HCT116 (cell line): ENCODE measurements at regions not wholly inside any gene's neighbourhood (a gene's known extent, or its start where the extent isn't known, plus 50 kb on each side); places are given as distances from the start of the nearest gene placed in this dataset.

ENCODE experiments used
- ATAC-seq: fragments of 200-7000 bp; cut with Tn5 transposase; 2 replicates; pipeline ENCODE4 v1.9.1; 2020; ENCODE audit warnings: mild to moderate bottlenecking, moderate library complexity
- BruUV-seq: library from RNA; stranded (reverse); fragments of 400-500 nt; replicated peaks from 2 replicates; lab custom pipeline; 2021; lab: Mats Ljungman, UMichigan
- CTCF ChIA-PET: fragments of 300-600 bp; sonication (Branson Sonifier 250); formaldehyde crosslinking; loops from one replicate; lab custom pipeline; 2021; ENCODE audit warnings: antibody characterized with exemption; lab: Charles Lee
- POLR2A ChIA-PET: fragments of 300-600, 350-600 bp; sonication (Branson Sonifier 250); formaldehyde crosslinking; loops from one replicate; lab custom pipeline; 2021; ENCODE audit warnings: antibody characterized with exemption; lab: Charles Lee
- RAD21 ChIA-PET, 2 experiments: fragments of 300-600 bp; sonication (Branson Sonifier 250); formaldehyde crosslinking; loops; one replicate each; lab custom pipeline; 2023; ENCODE audit warnings: low total read pairs in 2 of 2; ENCODE audit not compliant: uncharacterized antibody in 2 of 2, unreplicated experiment in 2 of 2, low non-redundant PET in 1 of 2; lab: Charles Lee
- DNase-seq: peaks from one replicate; pipeline ENCODE4 v3.0.0-alpha.2; 2010; ENCODE audit warnings: low read depth, low spot score
- H2AFZ ChIP-seq: fragments of 200-600 bp; shearing (Covaris generic), sonication (generic); 2 replicates; pipeline ENCODE4 v1.6.1; 2017; ENCODE audit warnings: low read depth, mixed run types, mixed read lengths, antibody characterized with exemption, low read length; ENCODE audit not compliant: poor library complexity, severe bottlenecking
- H3K27ac ChIP-seq: 2 replicates; pipeline ENCODE4 v1.5.1; 2012; ENCODE audit warnings: low read depth, low read length
- H3K27me3 ChIP-seq: fragments of 200-600 bp; sonication (generic); 2 replicates; pipeline ENCODE4 v1.6.1; 2016; ENCODE audit warnings: mixed run types, low read length, mixed read lengths; ENCODE audit not compliant: insufficient read depth
- H3K36me3 ChIP-seq, 2 experiments: fragments of 200-500 bp in 1 of 2; fragments of 200-600 bp in 1 of 2; sonication (Bioruptor generic) in 1 of 2; sonication (generic) in 1 of 2; 2 replicates each; pipeline versions ENCODE4 v1.5.1 to v1.6.1; 2014 to 2016; ENCODE audit warnings: low read length in 2 of 2, inconsistent platforms in 1 of 2, mixed read lengths in 1 of 2, mixed run types in 1 of 2; ENCODE audit not compliant: insufficient read depth in 2 of 2, control insufficient read depth in 1 of 2
- H3K4me1 ChIP-seq, 2 experiments: fragments of 200-600 bp in 1 of 2; sonication (generic) in 1 of 2; 2 replicates each; pipeline versions ENCODE4 v1.5.1 to v1.6.1; 2012 to 2017; ENCODE audit warnings: low read length in 2 of 2, inconsistent platforms in 1 of 2, mild to moderate bottlenecking in 1 of 2, mixed read lengths in 1 of 2, mixed run types in 1 of 2, moderate library complexity in 1 of 2; ENCODE audit not compliant: insufficient read depth in 2 of 2, control insufficient read depth in 1 of 2
- H3K4me2 ChIP-seq: fragments of 200-600 bp; sonication (generic); 2 replicates; pipeline ENCODE4 v1.6.1; 2017; ENCODE audit warnings: mixed run types, low read length, mixed read lengths
- H3K4me3 ChIP-seq, 2 experiments: fragments of 200-600 bp in 1 of 2; sonication (generic) in 1 of 2; replicated peaks in 1 of 2; 2 replicates each; pipeline ENCODE4 v1.5.1; 2011 to 2016; ENCODE audit warnings: low read length in 2 of 2, control low read depth in 1 of 2, low read depth in 1 of 2, mild to moderate bottlenecking in 1 of 2, mixed read lengths in 1 of 2, mixed run types in 1 of 2
- H3K79me2 ChIP-seq: fragments of 200-600 bp; sonication (generic); 2 replicates; pipeline ENCODE4 v1.6.1; 2017; ENCODE audit warnings: mild to moderate bottlenecking, mixed run types, low read length, moderate library complexity, mixed read lengths; ENCODE audit not compliant: insufficient read depth
- H3K9ac ChIP-seq: fragments of 200-600 bp; sonication (generic); 2 replicates; pipeline ENCODE4 v1.6.1; 2016; ENCODE audit warnings: low read length, mixed read lengths
- H3K9me2 ChIP-seq: fragments of 200-600 bp; sonication (generic), shearing (Covaris generic); 2 replicates; pipeline ENCODE4 v1.6.1; 2017; ENCODE audit warnings: mixed run types, mild to moderate bottlenecking, moderate library complexity; ENCODE audit not compliant: insufficient read depth
- H3K9me3 ChIP-seq, 2 experiments: fragments of 200-500 bp in 1 of 2; fragments of 200-600 bp in 1 of 2; sonication (Bioruptor generic) in 1 of 2; sonication (generic) in 1 of 2; 2 replicates each; pipeline ENCODE4 v1.6.1; 2014 to 2017; ENCODE audit warnings: low read length in 2 of 2, mixed read lengths in 2 of 2, inconsistent platforms in 1 of 2, low read depth in 1 of 2, mild to moderate bottlenecking in 1 of 2, mixed run types in 1 of 2, moderate library complexity in 1 of 2; ENCODE audit not compliant: control insufficient read depth in 1 of 2, insufficient read depth in 1 of 2
- H4K20me1 ChIP-seq: fragments of 200-600 bp; sonication (generic), shearing (Covaris generic); 2 replicates; pipeline ENCODE4 v1.6.1; 2017; ENCODE audit warnings: mixed run types, mild to moderate bottlenecking, moderate library complexity; ENCODE audit not compliant: insufficient read depth
- CBX3 ChIP-seq: IDR thresholded peaks from 2 replicates; pipeline ENCODE4 v1.6.1; 2012; ENCODE audit warnings: low read depth
- CEBPB ChIP-seq: IDR thresholded peaks from 2 replicates; pipeline ENCODE4 v1.6.1; 2012; ENCODE audit warnings: low read depth
- EGR1 ChIP-seq: IDR thresholded peaks from 2 replicates; pipeline ENCODE4 v1.6.1; 2012; ENCODE audit warnings: low read depth
- RAD21 ChIP-seq: IDR thresholded peaks from 2 replicates; pipeline ENCODE4 v1.6.1; 2012; ENCODE audit warnings: low read depth, mild to moderate bottlenecking
- SP1 ChIP-seq: IDR thresholded peaks from 2 replicates; pipeline ENCODE4 v1.6.1; 2012; ENCODE audit warnings: low read depth
- SRF ChIP-seq: IDR thresholded peaks from 2 replicates; pipeline ENCODE4 v1.6.1; 2012; ENCODE audit warnings: low read depth
- YY1 ChIP-seq: IDR thresholded peaks from 2 replicates; pipeline ENCODE4 v1.6.1; 2011; ENCODE audit warnings: low read length, low read depth, moderate library complexity, mild to moderate bottlenecking; ENCODE audit not compliant: insufficient replicate concordance; ENCODE audit errors: extremely low read depth
- ZNF274 ChIP-seq: fragments of 200-500 bp; sonication (Bioruptor generic); IDR thresholded peaks from 2 replicates; pipeline ENCODE4 v1.6.1; 2014; ENCODE audit warnings: mild to moderate bottlenecking, low read depth, low read length, inconsistent platforms
- intact Hi-C: fragments of 100-400 bp; cut with micrococcal nuclease; formaldehyde crosslinking; loops from 2 replicates; pipeline ENCODE4 v1.10.0; 2022
- TF ChIP-seq, protein P1 (sequence below): IDR thresholded peaks from 2 replicates; pipeline ENCODE4 v1.6.1; 2012
- TF ChIP-seq, protein P2 (sequence below): IDR thresholded peaks from 2 replicates; pipeline ENCODE4 v1.6.1; 2012; ENCODE audit warnings: low read depth
- TF ChIP-seq, protein P3 (sequence below): IDR thresholded peaks from 2 replicates; pipeline ENCODE4 v1.6.1; 2011; ENCODE audit warnings: mild to moderate bottlenecking, low read length, moderate library complexity; ENCODE audit not compliant: insufficient replicate concordance; ENCODE audit errors: extremely low read depth

DNA sequence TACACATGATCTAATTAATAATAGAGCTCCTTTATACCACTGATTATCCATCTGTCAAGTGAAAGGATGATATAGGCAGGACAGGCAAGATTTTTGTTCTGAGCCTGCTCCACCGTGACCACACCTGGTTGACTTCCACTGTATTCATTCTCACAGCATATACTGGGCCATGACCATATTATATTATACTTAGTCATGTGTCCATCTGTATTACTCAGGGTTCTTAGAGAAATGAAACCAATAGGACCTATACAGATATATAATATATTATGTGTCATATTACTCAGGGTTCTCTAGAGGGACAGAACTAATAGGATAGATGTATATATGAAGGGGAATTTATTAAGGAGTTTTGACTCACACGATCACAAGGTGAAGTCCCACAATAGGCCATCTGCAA, 675.1 kb downstream of the GRXCR1 start:
- no peaks in the 10 kb centered on the region; the same call in 1 of the 2 replicates for H4K20me1 ChIP-seq
- POLR2A ChIA-PET = no interaction called here
- H3K9me3 ChIP-seq = peaks cover 2 to 6% of the 10 kb centered on the region in 2 experiments; a peak in 2 of 4 replicates
- intact Hi-C loops = no loop called here
- no peak overlapping the region for H3K9ac ChIP-seq
- no peaks in the 10 kb centered on the region for H3K27me3 ChIP-seq
- CTCF ChIA-PET = no interaction called here
- H3K9me2 ChIP-seq = no peaks in the 10 kb centered on the region
- no peak overlapping the region for H2AFZ ChIP-seq
- H3K27ac ChIP-seq = no peak overlapping the region
- H3K4me1 ChIP-seq = no peaks in the 10 kb centered on the region
- RAD21 ChIA-PET = no interaction called here
- no peak overlapping the region for H3K4me3 ChIP-seq
- ATAC-seq (no peak), DNase-seq (no peak)
- TF ChIP-seq, protein P1, sequence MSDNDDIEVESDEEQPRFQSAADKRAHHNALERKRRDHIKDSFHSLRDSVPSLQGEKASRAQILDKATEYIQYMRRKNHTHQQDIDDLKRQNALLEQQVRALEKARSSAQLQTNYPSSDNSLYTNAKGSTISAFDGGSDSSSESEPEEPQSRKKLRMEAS = no peak
- no peak for TF ChIP-seq YY1
- no peak for TF ChIP-seq EGR1
- TF ChIP-seq, protein P2, sequence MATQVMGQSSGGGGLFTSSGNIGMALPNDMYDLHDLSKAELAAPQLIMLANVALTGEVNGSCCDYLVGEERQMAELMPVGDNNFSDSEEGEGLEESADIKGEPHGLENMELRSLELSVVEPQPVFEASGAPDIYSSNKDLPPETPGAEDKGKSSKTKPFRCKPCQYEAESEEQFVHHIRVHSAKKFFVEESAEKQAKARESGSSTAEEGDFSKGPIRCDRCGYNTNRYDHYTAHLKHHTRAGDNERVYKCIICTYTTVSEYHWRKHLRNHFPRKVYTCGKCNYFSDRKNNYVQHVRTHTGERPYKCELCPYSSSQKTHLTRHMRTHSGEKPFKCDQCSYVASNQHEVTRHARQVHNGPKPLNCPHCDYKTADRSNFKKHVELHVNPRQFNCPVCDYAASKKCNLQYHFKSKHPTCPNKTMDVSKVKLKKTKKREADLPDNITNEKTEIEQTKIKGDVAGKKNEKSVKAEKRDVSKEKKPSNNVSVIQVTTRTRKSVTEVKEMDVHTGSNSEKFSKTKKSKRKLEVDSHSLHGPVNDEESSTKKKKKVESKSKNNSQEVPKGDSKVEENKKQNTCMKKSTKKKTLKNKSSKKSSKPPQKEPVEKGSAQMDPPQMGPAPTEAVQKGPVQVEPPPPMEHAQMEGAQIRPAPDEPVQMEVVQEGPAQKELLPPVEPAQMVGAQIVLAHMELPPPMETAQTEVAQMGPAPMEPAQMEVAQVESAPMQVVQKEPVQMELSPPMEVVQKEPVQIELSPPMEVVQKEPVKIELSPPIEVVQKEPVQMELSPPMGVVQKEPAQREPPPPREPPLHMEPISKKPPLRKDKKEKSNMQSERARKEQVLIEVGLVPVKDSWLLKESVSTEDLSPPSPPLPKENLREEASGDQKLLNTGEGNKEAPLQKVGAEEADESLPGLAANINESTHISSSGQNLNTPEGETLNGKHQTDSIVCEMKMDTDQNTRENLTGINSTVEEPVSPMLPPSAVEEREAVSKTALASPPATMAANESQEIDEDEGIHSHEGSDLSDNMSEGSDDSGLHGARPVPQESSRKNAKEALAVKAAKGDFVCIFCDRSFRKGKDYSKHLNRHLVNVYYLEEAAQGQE = no peak
- TF ChIP-seq CEBPB = no peak
- TF ChIP-seq CBX3 = no peak
- no peak for TF ChIP-seq SRF
- no peak for TF ChIP-seq RAD21
- no peak for TF ChIP-seq SP1
- TF ChIP-seq, protein P3, sequence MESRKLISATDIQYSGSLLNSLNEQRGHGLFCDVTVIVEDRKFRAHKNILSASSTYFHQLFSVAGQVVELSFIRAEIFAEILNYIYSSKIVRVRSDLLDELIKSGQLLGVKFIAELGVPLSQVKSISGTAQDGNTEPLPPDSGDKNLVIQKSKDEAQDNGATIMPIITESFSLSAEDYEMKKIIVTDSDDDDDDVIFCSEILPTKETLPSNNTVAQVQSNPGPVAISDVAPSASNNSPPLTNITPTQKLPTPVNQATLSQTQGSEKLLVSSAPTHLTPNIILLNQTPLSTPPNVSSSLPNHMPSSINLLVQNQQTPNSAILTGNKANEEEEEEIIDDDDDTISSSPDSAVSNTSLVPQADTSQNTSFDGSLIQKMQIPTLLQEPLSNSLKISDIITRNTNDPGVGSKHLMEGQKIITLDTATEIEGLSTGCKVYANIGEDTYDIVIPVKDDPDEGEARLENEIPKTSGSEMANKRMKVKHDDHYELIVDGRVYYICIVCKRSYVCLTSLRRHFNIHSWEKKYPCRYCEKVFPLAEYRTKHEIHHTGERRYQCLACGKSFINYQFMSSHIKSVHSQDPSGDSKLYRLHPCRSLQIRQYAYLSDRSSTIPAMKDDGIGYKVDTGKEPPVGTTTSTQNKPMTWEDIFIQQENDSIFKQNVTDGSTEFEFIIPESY = no peak
- no peak for TF ChIP-seq ZNF274
- H3K79me2 ChIP-seq = no peaks in the 10 kb centered on the region
- H3K4me2 ChIP-seq = no peak overlapping the region
- no peaks in the 10 kb centered on the region for H3K36me3 ChIP-seq
- BruUV-seq = no TSS peak
